ENCODE measurements at regions not wholly inside any gene's neighbourhood (a gene's known extent, or its start where the extent isn't known, plus 50 kb on each side); places are given as distances from the start of the nearest gene placed in this dataset.
A peak's percentile ranks its signal among the peaks of the same experiment; 100 is the strongest.

- 0 out of 4 replicates have a peak, but pooled peaks of 1 of the 2 experiments have one; percentile 25 for TF ChIP-seq CTCF (conservative IDR thresholded peaks at IDR 0.05; ENCODE audit: low read depth in 2 of 2)
- no peak for TF ChIP-seq REST (IDR thresholded peaks at IDR 0.05; ENCODE audit: unreplicated experiment)
- no peak for TF ChIP-seq EZH2phosphoT487 (IDR thresholded peaks at IDR 0.05; ENCODE audit: unreplicated experiment)
- no peak for TF ChIP-seq POLR2AphosphoS5 (IDR thresholded peaks at IDR 0.05; ENCODE audit: low read depth)
- no peak for TF ChIP-seq CREB1 (CRISPR knock-in tag; IDR thresholded peaks at IDR 0.05; ENCODE audit: low read depth)
These were observed 201.8 kb upstream of the HDAC4 start for GRCh38 chr2:239602290-239603282.
